HUES64 (cell line): ENCODE measurements at regions not wholly inside any gene's neighbourhood (a gene's known extent, or its start where the extent isn't known, plus 50 kb on each side); places are given as distances from the start of the nearest gene placed in this dataset.

ENCODE experiments used
- H3K27ac ChIP-seq: 2 replicates; pipeline ENCODE4 v1.7.0; 2013; ENCODE audit warnings: low read depth, low read length, inconsistent platforms
- H3K27me3 ChIP-seq: 2 replicates; pipeline ENCODE4 v1.6.1; 2013; ENCODE audit warnings: mild to moderate bottlenecking, low read length; ENCODE audit not compliant: insufficient read depth
- H3K36me3 ChIP-seq: 2 replicates; pipeline ENCODE4 v1.6.1; 2013; ENCODE audit warnings: mild to moderate bottlenecking, low read length; ENCODE audit not compliant: insufficient read depth
- H3K4me1 ChIP-seq: 2 replicates; pipeline ENCODE4 v1.6.1; 2013; ENCODE audit warnings: mild to moderate bottlenecking, low read length, moderate library complexity; ENCODE audit not compliant: insufficient read depth
- H3K4me3 ChIP-seq: 2 replicates; pipeline ENCODE4 v1.5.1; 2013; ENCODE audit warnings: mild to moderate bottlenecking, low read length, moderate library complexity
- H3K9ac ChIP-seq: 2 replicates; pipeline ENCODE4 v1.6.1; 2013; ENCODE audit warnings: mild to moderate bottlenecking, low read depth, low read length
- H3K9me3 ChIP-seq: 2 replicates; pipeline ENCODE4 v1.6.1; 2013; ENCODE audit warnings: low read depth, low read length; ENCODE audit not compliant: insufficient read depth
- WGBS: fragments of 150-250, 120-280 bp; methylation state at CpG from one replicate; pipeline ENCODE4 v1.1.7; 2013; ENCODE audit warnings: missing lambda C conversion rate; 5-methylcytosine and 5-hydroxymethylcytosine counted together

DNA sequence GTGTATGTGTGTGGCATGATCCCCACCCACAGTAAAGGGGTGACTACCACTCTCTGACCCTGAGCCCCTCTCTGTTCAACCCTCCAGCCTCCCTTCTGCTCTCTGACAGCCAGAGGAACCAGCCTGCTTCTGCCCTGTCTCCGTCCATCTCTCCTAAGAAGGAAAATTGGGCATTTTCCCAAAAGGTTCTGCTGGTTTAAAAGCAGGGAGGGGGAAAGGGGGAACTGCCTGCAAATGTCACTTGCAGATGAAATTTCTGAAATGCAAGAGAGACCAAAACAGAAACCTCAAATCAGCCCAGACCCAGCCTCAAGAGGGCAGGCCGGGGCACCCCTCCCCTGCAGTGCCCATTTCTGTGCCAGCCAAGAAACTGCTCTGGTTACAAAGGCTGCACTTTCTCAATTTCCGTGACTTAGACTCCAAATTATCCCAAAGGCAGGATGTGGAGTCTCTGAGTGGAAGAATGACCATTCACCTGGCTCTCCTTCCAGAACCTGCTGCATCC, 197.9 kb downstream of the RBFOX3 start:
- H3K27me3 ChIP-seq: no peaks in the 10 kb centered on the region

DNA sequence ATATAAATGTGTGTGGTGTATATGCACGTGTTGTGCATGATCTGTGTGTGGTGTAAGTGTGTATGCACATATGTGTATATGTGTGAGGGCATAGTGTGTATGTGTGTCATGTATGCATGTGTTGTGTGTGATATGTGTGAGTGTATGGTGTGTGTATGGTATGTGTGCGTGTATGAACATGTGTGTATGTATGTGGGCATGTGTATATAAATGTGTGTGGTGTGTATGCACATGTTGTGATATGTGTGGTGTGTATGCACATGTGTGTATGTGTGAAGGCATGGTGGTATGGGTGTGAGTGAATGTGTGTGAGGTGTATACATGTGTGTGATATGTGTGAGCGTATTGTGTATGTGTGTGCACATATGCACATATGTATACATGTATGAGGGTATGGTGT, 198.7 kb downstream of the RBFOX3 start:
- no peaks in the 10 kb centered on the region for H3K36me3 ChIP-seq
- H3K4me3 ChIP-seq: no peak overlapping the region
- no peak overlapping the region for H3K27ac ChIP-seq
- H3K9me3 ChIP-seq: no peaks in the 10 kb centered on the region
- no peaks in the 10 kb centered on the region for H3K4me1 ChIP-seq
- H3K27me3 ChIP-seq: no peaks in the 10 kb centered on the region
- H3K9ac ChIP-seq: no peak overlapping the region
- WGBS: 93% methylated on average over 3 of the region's 3 CpGs

More for the DNA sequence above, 197.9 kb downstream of the RBFOX3 start:
- Histone ChIP-seq H3K36me3 (no peaks in the 10 kb centered on the region), H3K4me1 (no peaks in the 10 kb centered on the region), H3K9me3 (no peaks in the 10 kb centered on the region), H3K4me3 (no peak overlapping the region), H3K27ac (no peak overlapping the region), H3K9ac (no peak overlapping the region)
- 91% methylated on average over 3 of the region's 3 CpGs for WGBS

DNA sequence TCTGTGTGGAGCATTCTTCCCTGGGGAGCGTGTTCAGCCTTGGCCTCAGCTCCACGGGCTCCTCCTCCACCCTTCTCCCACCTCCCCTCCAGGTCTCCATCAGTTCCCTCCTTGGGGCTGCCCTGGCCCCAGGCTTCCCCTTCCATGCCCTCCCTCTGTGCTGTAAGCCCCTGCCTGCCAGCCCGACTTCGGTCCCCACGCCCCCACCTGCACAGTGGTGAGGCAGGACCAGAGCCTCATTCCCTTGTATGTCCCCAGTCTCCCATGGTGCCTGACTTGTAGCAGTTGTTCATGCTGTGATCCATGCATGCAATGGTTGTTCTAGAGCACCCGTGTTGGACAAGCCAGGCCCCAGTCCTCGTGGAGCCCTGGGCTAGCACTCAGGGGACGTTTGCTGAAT, 199.4 kb downstream of the RBFOX3 start:
- Histone ChIP-seq H3K27me3 (no peaks in the 10 kb centered on the region), H3K36me3 (no peaks in the 10 kb centered on the region), H3K9me3 (no peaks in the 10 kb centered on the region), H3K27ac (no peak overlapping the region), H3K9ac (no peak overlapping the region), H3K4me3 (no peak overlapping the region), H3K4me1 (no peaks in the 10 kb centered on the region)
- WGBS: 88% methylated on average over 8 of the region's 8 CpGs

DNA sequence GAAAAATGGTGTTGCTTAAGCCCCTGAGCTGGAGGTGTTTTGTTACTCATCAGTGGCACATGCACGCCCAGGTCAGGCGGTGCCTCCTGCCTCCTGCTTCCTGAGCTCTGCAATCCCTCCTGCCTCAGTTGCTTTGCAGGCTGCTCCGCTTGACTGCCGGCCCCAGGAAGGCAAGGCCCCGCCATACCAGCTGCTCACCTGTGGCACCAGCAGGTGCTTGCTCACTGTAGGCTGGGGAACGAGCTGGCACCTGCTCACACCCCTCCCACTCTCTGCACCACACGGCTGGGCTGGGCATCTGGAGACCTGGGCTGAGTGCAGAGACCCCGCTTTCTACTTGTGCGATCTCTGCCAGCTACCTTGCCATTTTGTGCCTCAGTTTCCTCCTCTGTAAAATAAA, 200.2 kb downstream of the RBFOX3 start:
- Histone ChIP-seq H3K27ac (no peak overlapping the region), H3K4me3 (no peak overlapping the region), H3K36me3 (no peaks in the 10 kb centered on the region), H3K9me3 (no peaks in the 10 kb centered on the region), H3K4me1 (no peaks in the 10 kb centered on the region), H3K27me3 (no peaks in the 10 kb centered on the region), H3K9ac (no peak overlapping the region)
- 91% methylated on average over 9 of the region's 9 CpGs for WGBS

DNA sequence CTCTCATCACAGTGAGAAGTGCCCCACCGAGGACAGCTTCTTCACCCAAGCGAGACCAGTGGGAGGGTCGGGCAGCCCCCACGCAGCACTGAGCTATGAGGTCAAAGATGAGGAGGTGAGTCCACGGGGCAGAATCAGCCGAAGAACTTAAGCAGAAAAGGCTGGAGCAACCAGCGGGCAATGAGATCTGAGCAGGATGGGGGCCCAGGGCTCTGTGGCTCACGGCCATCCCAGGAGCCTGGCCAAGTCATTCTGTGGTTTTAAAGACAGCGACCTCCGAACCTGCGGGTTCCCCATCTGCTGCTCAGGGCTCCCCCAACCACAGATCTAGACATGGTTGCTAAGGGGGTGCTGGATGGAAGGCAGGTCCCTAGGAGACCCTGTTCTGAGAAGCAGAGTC, 202.6 kb downstream of the RBFOX3 start:
- no peaks in the 10 kb centered on the region for H3K4me1 ChIP-seq
- 90% methylated on average over 11 of the region's 11 CpGs for WGBS
- no peak overlapping the region for H3K4me3 ChIP-seq
- H3K27ac ChIP-seq: no peak overlapping the region
- no peaks in the 10 kb centered on the region for H3K9me3 ChIP-seq
- no peaks in the 10 kb centered on the region for H3K27me3 ChIP-seq
- H3K36me3 ChIP-seq: no peaks in the 10 kb centered on the region
- no peak overlapping the region for H3K9ac ChIP-seq

DNA sequence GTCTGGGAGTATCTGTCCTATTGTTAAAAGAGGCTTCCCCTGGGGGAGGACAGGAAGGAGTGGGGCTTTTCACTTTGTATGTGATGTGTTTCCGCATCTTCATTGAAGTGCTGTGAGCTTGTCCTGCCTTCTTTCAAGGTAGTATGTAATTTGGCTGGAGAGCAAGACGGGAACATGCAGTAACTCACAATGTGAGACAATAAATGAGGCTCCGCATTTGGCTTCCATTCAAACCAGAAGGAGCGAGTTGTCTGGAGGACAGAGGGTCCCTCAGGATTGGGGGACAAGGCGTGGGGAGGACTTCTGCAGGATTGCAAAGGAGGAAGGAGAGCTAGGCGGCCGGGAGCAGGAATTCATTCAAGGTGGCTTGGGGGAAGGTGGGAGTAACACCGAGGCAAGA, 203.5 kb downstream of the RBFOX3 start:
- Histone ChIP-seq H3K36me3 (no peaks in the 10 kb centered on the region), H3K4me1 (no peaks in the 10 kb centered on the region), H3K9me3 (no peaks in the 10 kb centered on the region), H3K9ac (no peak overlapping the region), H3K4me3 (no peak overlapping the region), H3K27ac (no peak overlapping the region), H3K27me3 (peaks cover 3% of the 10 kb centered on the region)
- 82% methylated on average over 8 of the region's 8 CpGs for WGBS

DNA sequence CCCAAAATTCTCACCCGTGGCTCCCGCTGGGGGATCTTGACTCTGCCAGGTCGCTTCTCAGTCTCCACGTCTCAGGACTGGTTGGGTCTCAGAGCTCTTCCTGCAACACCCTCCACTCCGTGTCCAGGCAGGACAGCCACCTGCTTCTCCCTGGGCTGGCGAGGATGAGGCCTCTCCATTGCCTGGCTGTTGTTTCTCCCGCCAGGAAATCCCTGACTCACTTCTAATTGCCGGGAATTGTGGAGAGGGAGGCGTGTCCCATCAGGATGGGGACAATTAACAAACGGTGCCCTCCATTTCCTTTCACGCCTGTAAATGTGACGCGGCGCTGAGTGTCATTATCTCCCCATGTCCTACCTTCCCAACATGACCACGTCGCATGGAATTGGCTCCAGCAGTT, 204.5 kb downstream of the RBFOX3 start:
- no peak overlapping the region for H3K9ac ChIP-seq
- no peaks in the 10 kb centered on the region for H3K4me1 ChIP-seq
- H3K4me3 ChIP-seq: no peak overlapping the region
- H3K27ac ChIP-seq: no peak overlapping the region
- H3K36me3 ChIP-seq: no peaks in the 10 kb centered on the region
- no peaks in the 10 kb centered on the region for H3K9me3 ChIP-seq
- WGBS: 61% methylated on average over 16 of the region's 16 CpGs
- peaks cover 10% of the 10 kb centered on the region for H3K27me3 ChIP-seq

DNA sequence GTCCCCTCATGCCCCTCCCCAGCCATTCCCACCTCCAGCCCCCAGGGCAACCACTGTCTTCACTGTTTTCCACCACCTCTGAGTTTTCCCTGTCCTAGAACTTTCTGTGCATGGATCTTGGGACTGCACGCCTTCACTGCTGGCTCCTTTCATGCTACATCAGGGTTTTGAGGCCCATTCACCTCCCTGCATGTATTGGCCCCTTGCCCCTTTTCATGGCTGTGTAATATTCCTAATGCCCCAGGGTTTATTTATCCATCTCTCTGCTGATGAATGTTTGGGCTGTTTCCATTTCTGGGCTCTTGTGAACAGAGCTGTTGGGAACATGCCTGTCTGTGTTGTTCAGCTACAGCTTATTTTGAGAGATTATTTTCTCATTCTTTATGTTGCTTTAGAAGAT, 205.0 kb downstream of the RBFOX3 start:
- H3K9ac ChIP-seq: no peak overlapping the region
- H3K4me1 ChIP-seq: no peaks in the 10 kb centered on the region
- no peaks in the 10 kb centered on the region for H3K9me3 ChIP-seq
- no peaks in the 10 kb centered on the region for H3K36me3 ChIP-seq
- no peak overlapping the region for H3K4me3 ChIP-seq
- no peak overlapping the region for H3K27ac ChIP-seq
- WGBS: 85% methylated on average over 1 of the region's 1 CpG
- H3K27me3 ChIP-seq: peaks cover 12% of the 10 kb centered on the region

DNA sequence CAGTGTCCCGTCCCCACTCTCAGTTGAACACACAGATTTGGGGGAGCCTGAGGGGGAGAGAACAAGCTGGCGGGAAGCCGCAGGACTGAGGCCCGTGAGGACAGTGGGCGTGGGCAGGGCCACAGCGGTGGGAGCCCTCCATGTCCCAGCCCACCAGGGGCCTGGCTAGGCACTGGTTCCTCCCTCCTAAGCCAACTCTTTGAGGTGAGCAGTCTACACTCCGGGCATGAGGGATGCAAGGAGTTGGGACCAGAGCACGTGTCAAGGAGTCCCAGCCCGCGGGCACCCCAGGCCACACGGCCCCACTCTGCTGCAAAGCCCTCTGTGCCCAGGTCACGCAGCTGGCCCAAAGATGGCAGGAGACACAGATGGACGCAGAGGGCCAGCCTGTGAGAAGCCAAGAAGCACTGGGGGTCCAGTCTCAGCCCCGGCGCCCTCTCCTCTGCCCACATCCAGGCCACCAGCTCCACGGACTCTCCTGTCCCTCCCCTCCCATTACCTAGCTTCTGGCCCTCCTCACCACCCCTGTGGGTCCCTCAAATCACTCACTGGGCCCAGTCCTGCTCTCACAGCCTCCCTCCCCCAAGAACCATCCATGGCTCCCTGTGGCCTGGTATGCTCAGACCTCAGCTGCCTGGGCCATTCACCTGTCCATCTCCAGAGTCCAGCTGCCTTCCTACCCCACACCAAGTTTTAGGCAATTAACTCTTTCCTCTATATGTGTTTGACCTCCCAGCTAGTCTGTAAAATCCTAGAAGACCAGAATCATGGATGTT, 206.5 kb downstream of the RBFOX3 start:
- Histone ChIP-seq H3K4me1 (no peaks in the 10 kb centered on the region), H3K9ac (no peak overlapping the region), H3K27ac (no peak overlapping the region), H3K9me3 (no peaks in the 10 kb centered on the region), H3K4me3 (no peak overlapping the region), H3K36me3 (no peaks in the 10 kb centered on the region), H3K27me3 (peaks cover 27% of the 10 kb centered on the region)
- WGBS: 94% methylated on average over 16 of the region's 16 CpGs

DNA sequence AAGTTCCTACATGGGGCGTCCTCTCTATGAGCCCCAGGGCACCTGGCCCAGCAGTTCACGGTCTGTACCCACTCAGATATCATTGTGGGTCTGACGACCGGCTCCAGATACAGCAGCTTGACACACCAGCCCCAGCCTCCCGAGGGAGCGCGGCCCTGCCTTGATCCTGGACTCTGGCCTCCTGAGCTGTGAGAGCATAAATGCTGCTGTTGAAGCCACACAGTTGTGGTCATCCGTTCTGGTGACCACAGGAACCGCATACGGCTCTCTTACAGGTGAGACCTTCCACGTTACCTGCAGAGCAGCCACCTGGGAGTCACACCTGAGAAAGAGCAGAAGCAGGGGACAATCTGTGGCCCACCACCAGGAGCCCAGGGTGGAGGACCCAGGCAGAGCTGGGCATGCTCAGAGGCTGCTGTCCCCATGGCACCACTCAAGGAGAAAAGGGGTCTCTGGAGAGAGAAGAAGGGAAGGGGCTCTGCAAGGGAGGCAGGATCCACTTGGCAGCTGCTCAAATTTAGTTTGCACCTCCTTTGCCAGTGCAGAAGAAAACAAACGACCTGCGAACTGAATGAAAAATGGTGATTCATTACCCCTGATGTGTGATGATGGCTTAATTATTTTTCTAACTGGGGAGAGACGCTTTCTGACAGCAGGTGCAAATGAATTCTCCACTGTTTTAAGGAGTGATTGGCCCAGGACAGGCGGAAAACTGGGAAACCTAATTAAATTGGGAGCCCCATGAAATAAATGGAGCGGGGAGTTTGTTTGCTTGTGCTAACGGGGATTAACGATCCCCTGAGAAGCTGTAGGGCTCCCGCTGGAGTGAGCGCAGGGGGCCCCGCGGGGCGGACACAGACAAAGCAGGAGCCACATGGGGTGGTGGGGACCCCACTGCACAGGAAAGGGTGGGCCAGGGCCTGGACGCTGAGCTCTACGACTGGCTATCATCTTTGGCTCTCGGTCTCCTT, 208.9 kb downstream of the RBFOX3 start:
- H3K9me3 ChIP-seq: no peaks in the 10 kb centered on the region
- no peaks in the 10 kb centered on the region for H3K4me1 ChIP-seq
- H3K36me3 ChIP-seq: no peaks in the 10 kb centered on the region
- 53% methylated on average over 26 of the region's 26 CpGs for WGBS
- no peak overlapping the region for H3K9ac ChIP-seq
- H3K27me3 ChIP-seq: peaks cover 29% of the 10 kb centered on the region
- H3K4me3 ChIP-seq: peak overlapping the region; percentile 51
- no peak overlapping the region for H3K27ac ChIP-seq
